ENCODE measurements at regions not wholly inside any gene's neighbourhood (a gene's known extent, or its start where the extent isn't known, plus 50 kb on each side); places are given as distances from the start of the nearest gene placed in this dataset.
A peak's percentile ranks its signal among the peaks of the same experiment; 100 is the strongest.

- DNase-seq = no peak
Observed at GRCh38 chr3:111244760-111245159, 173.1 kb downstream of the NECTIN3 start.

DNA sequence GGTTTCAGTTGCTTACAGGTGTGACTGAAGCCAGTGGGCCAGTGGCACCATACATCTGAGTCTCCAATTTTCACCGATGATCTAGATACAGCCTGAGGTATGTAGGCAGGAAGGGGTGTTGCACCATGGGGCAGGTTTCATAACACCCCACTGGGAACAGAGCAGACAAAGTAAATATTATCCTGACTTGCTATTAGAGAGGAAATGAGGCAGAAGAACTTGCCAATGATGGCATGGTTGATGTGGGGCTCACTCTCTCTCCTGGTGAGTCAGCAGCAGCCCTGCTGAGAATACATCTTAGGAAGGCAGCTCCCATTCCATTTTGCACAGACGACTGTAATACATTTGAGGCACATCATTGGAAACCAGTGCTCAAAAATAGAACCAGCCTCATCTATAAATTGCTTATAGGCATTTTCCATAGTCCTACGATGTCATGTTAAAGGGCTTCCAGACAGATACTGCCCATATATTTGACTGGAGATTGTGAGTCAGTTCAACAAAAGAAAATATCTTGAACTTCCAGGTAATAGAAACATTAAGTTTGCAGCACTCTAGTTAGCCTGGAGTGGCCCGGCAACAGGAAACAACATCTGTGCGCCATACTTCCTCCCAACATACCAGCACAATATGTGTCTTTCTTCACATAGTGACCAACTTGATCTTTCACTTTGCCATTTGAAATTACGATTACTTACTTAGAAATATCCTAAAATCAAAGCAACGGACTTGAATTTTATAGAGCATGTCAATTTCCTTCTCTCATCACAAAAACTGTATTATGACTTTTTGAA, 175.5 kb downstream of the NECTIN3 start:
- no peak for DNase-seq

GRCh38 chr3:111248406-111248805, 176.8 kb downstream of the NECTIN3 start:
- no peak for DNase-seq

DNA sequence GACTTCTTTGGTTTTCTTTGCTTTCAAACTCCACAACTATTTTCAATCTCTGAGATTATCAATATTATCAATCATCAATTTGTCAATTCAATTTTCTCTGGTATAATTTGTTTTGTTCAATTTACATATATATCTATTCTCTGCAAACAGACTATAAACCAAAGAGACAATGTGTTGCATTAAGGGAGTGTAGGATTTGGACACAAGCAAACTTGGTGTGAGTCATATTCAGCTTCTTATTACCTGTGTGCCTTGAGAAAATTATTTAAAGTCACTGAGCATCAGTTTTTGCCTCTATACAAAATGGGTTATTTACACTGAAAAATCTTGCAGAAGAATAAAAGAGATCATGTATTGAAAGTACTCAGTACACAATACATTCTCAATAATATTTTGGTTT, 177.8 kb downstream of the NECTIN3 start:
- no peak for DNase-seq

DNA sequence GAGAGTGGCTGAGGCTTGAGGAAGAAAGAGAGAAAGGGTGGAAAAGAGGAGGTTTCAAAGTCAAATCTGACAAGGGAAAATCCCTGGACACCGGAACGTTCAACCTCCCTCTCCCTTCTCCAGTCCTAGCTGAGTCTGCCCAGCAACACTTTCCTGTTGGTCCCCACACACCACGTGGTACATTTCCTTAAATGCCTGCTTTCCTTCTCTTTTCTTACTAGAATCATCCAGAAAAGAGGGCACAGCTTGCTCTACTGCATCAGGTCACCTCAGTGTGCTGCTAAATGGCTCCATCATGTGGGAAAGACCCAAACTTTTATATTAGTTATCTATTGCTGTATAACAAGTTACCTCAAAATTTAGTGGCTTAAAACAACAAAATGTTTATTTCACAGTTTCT, 181.2 kb downstream of the NECTIN3 start:
- DNase-seq = no peak

DNA sequence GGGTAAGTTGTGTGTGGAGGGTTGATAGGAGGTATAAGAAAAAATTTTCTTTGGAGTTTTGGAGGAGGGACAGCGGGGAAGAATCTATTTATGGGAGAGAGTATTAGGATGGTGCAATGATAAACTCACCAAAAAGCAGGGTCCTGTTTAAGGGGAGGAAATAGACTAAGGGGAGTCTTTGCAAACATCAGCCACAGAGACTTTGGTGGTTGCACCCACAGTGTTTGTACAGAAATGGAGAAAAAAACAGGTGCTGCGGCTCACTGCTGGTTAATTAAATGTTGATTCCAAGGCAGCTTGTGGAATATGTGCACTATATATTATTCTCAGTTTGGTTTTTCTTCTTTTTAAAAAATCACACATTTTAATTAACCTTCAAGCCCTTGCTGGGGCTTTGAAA, 182.1 kb downstream of the NECTIN3 start:
- DNase-seq = no peak

DNA sequence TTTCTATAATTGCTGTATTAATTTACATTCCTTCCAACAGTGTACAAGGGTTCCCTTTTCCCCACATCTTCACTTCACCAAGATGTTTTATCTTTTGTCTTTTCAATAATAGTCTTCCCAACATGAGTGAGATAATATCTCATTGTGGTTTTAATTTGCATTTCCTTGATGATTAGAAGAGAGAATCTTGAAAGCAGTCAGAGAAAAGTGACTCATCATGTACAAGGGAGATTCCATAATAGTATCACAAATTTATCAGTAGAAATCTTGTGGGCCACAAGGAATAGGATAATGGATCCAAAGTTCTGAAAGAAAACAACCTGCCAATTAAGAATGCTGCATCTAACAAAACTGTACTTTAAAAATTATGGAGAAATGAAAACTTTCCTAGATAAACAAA, 189.3 kb downstream of the NECTIN3 start:
- peak; percentile 15 for DNase-seq

DNA sequence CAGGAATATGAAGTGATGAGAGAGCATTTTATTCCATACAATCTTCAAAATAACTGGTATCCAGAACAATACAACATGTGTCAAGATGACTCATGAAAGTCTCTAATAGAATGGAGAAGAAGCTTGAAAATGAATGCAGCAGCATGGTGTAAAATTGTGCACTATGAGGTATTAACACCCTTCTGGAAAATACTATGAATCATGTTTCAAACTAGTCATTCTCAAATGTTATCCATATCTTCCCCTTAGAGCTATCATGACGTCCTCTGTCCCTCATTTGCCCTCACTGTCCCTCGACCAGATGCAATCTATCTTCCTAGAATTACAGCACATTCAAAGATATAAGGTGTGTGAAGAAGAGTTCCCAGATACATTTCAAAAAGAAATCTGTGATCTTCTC, 198.2 kb downstream of the NECTIN3 start:
- no peak for DNase-seq

DNA sequence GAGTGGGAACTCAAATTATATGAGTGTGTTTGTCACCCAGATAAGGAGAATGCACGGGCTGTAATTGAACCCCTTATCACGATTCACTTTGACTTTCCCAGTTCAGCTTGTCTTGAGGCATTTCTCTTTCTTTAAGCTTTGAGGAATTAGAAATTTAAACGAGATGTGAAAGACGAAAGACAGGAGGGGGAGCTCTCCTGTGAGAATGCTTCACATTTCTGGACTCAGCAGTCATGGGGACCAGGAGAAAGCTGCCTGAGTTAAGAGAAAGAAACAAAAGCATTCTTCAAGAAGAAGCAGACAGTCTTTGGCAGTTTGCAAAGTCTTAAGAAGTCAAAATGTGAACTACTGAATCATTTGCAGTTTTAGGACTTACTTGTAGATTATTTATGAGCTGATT, 205.6 kb downstream of the NECTIN3 start:
- no peak for DNase-seq

DNA sequence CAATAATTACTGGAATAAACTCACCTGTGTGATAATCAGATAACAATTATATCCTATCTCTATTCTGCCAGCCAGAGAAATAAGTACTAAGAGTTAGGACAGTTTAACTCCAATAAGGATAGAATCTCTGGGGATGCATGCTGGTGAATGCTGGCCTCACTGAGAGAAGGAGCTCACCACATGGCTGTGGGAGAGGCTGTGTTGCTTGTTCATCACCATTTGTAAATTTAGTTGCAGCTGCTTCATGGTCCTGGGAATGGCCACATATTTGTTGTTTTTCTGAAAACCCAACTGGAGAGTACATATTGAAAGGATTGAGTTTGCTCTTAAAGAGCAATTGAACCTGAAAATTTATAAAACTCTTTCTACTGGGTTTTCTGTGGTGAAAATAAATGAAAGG, 207.3 kb downstream of the NECTIN3 start:
- DNase-seq = no peak

- no peak for DNase-seq
Observed at GRCh38 chr3:111282024-111282423, 210.4 kb downstream of the NECTIN3 start.

DNA sequence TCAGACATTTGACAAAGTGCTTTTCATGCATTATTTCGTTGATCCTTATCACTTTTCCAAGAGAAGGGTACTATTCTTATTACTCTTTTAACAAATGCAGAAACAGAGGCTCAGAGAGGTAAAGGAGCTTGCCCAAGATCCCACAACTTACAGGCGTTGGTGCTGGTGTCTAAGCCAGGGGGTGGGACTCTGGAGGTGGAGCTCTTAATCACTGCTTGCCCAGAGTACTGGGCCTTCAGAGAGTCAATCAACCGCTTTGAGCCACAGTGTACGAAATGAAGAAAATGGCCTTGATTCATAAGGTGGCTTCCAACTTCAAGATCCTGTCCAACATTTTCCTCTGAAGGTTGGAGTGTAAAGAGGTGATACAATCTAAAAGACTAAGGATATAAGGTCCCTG, 211.5 kb downstream of the NECTIN3 start:
- DNase-seq = no peak

DNA sequence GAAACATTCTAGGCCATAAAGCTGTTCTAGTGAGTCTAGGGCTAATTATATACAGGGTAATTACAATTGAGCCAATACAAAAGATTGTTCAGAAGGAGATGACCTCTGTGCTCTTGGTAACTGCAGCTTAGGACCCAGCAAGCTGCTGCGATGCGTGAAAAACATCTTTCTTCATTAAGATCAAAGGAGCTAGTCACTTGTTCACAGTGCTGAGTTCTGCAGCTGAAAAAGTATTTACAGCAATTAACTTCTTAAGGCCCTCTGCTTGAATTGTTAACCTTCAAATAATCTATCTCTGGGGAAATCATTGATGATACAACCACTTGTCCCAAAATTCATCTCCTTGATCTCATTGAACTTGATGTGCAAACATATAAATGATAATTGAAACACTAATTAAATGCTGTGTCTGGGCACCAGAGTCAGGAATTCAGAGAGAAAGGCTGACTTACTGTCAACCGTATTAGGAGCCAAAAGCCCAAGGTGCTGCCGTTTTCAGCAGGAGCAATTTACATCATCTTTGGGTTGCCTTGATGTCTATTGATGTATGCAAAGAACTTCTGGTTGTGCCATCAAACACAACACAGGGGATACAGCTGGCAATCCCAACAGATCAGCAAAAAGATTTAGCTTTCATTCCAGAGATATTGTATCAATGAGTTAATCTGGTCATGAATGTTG, 213.0 kb downstream of the NECTIN3 start:
- no peak for DNase-seq

DNA sequence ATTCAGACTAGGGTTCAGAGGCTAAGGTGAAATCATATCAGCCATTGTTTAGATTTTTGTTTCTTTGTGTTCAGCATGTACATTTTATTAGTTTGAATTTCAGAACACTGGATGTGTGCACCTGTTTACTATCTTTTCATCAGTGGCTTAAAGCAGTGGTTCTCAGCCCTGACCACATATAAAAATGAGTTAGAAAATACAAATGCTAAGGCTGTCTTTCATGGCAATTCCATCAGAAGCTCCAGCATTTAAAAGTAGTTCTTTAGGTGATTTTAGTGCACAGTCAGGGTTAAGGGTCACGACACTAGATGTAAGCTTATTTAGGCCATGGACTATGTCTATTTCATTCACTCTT, 213.5 kb downstream of the NECTIN3 start:
- no peak for DNase-seq

GRCh38 chr3:111285694-111286093, 214.1 kb downstream of the NECTIN3 start:
- DNase-seq = no peak

DNA sequence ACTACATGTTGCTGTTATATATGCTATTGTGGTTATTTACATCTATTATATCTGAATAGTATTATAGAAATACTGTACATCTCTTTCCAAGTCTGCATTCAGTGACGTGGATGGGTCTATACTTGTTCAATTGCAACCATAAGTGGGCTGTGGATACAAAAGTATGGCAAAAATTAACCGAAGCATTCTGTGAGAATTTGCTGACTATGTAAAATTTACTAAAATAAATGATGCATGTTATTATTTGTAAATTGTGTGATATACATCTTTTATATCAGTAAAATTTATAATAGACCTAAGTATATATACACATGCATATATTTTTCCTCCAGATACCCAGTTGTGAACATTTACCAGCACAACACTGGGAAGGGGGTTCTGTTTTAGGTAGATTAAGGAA, 215.1 kb downstream of the NECTIN3 start:
- no peak for DNase-seq

GRCh38 chr3:111292117-111292516, 220.5 kb downstream of the NECTIN3 start:
- no peak for DNase-seq

GRCh38 chr3:111299192-111299615, 227.6 kb downstream of the NECTIN3 start:
- DNase-seq = no peak

DNA sequence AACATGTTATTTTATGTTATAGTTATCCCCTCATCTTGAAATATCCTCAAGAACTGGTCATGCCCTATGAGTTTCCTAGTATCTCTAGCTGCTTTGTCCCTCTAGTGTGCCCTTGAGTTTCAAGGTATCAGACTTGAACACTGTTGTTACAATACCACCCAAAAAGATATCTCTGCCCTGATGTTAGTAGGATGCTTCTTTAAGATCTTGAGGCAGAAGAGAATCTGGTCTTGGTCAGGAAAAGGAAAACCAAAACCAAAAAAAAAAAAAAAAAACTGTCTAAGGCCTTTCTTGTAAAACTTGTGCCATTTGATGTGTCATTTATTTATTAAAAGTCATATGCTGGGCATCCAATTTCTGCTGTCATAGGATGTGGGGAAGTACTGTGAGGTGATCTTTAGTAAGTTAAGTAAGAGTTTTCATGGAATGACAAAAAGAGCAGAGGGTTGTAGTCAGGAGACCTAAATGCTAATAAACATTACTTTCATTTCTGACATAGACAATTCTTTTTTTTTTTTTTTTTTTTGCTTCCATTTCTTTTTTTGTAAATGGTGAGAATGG, 229.7 kb downstream of the NECTIN3 start:
- no peak for DNase-seq

DNA sequence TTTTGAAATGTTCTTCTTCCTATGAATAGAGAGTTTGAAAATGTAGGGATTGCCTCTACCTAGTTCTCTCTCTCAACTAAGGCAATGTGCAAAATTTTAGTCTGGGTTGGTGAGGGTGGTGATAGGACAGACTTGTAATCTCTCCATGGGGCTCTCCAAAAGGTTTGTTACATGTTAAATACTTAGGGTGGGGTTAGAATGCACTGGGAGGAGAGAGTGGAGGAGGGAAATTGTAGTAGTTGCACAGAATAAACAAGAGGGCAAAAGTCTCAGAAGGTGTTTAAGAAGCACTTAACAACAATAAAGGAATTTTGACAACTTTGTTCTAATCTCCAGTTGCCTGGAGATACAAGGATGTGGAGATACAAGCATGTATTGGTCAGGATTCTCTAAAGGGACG, 230.4 kb downstream of the NECTIN3 start:
- DNase-seq = no peak

GRCh38 chr3:111303760-111304159, 232.1 kb downstream of the NECTIN3 start:
- no peak for DNase-seq

DNA sequence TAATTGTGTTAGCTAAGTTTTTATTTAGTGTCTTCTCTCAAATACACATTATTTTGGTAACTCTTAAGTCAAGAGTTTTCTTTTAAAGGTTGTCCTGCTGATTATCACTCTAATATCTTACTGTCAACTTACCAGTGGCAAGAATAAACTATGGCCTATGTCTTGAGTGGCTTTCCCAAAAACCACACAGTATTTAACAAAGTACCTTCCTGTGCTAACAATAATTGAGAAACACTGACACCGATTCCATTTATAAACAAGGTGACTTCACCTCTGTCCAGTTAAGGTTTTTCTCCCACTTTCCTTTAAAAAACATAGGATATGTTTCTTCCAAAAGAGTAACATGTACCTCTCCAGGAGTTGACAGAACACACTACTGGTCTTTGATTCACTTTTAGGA, 234.3 kb upstream of the CD96 start:
- no peak for DNase-seq

- peak; percentile 20 for DNase-seq
Observed at GRCh38 chr3:111311126-111311525, 230.9 kb upstream of the CD96 start.

- DNase-seq = peak; percentile 19
Observed at GRCh38 chr3:111311709-111312235, 230.2 kb upstream of the CD96 start.
